Mucosa of gallbladder (tissue), 1 donor: ENCODE measurements at regions not wholly inside any gene's neighbourhood (a gene's known extent, or its start where the extent isn't known, plus 50 kb on each side); places are given as distances from the start of the nearest gene placed in this dataset.

Source experiments
- DNase-seq: peaks from one replicate; pipeline ENCODE4 v3.0.0-alpha.2; 2020; ENCODE audit warnings: low spot score
- donor health status: DM: no; HTN: no; CAD: no.

GRCh38 chr5:167307042-167307441 lies 984.4 kb upstream of the WWC1 start:
- no peak for DNase-seq

DNA sequence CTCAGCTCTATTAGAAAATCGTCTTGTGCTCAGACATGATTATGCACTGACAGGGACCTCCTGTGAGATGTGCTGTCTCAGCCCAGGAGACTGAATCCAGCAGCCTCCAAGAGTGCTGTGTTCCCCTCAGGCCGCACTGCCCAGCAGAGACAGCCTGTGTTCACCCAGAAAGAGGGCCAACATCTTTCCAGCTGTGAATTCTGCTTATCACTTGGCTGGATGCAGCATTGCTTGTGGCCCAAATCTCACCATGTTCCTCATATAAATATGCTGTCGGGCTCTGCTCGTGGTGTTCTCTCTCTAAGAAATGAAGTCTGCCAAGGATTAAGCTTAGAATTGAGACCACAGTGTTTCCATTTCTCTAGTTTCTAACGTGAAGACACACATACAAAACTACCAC lies 983.0 kb upstream of the WWC1 start:
- no peak for DNase-seq

- DNase-seq = no peak
These were observed 981.4 kb upstream of the WWC1 start for GRCh38 chr5:167309941-167310517.

- DNase-seq = no peak
These were observed 980.1 kb upstream of the WWC1 start for GRCh38 chr5:167311340-167311739.

DNA sequence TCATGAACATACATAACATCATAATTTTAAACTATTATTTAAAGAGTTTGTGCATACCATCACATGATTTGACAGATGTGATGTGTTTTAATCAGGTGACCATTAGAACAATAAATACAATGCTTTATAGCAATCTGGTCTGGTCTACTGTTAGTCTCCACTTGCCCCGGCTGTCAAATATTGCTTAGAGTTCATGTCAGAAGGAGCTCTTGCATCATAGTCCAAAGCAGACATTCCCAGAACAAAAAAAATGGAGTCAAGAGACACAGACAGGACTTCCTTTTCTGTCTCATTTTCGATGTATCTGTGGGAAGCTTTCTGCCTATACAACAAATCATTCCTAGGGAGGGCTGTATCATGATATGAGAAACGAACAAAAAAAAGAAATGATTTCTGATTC lies 979.2 kb upstream of the WWC1 start:
- no peak for DNase-seq

GRCh38 chr5:167315762-167316161 lies 975.7 kb upstream of the WWC1 start:
- DNase-seq = no peak

DNA sequence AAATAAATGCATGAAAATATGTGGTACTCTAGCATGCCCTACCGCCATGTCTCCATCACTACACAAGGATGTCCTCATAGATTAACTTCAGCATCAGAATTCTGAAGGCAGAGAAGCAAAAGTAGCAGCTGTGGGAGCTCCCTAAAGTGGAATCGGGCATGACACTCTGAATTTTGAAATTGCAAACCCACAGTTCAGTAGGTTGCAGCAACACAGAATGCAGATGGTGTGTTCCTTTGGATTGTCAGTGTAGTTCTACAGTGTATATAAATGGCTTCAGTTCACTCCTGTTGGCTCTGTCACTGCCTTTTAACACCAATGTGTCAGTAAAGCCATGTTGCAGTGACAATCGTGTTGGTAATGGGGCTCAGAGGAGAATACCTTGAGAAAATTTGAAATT lies 973.6 kb upstream of the WWC1 start:
- no peak for DNase-seq

DNA sequence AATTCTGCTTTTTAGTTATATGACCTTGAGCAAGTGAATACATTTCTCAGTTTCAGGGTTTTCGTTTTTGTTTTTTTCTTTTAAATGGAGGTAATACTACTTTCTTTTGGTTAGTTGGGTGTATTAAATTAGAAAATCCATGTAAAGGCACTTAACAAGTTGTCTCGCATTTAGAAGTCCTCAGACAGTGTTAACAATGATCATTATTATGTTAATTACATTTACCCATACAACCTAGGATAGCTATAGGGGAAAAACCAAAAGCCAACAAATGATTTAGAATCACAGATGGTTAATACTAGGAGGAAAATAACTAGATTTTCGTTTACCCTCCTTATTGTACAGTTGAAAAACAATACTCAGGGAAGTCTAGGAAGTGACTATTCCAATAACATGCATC lies 972.2 kb upstream of the WWC1 start:
- DNase-seq = no peak

DNA sequence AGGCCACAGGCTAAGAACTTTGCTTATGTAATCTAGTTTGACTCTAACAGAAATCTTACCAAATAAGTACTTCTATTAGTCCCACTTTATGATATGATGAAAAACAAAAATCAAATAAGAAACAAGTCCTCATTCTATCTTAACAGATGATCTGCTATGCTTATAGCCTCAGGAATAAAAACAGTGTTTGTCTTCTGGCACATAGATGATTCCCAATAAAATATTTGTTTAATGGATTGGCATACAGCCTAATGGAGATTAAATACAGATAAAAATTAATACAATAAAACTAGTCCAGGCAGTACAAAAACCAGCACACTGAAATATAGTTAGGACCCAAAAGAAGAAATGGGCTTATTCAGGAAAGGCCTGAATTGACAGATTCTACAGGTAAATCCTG lies 971.4 kb upstream of the WWC1 start:
- no peak for DNase-seq

- no peak for DNase-seq
These were observed 959.1 kb upstream of the WWC1 start for GRCh38 chr5:167332309-167332708.

- DNase-seq = no peak
These were observed 955.3 kb upstream of the WWC1 start for GRCh38 chr5:167336161-167336560.

- no peak for DNase-seq
These were observed 952.2 kb upstream of the WWC1 start for GRCh38 chr5:167339205-167339604.

GRCh38 chr5:167346461-167346860 lies 945.0 kb upstream of the WWC1 start:
- DNase-seq = no peak

GRCh38 chr5:167348251-167348926 lies 943.1 kb upstream of the WWC1 start:
- DNase-seq = no peak

DNA sequence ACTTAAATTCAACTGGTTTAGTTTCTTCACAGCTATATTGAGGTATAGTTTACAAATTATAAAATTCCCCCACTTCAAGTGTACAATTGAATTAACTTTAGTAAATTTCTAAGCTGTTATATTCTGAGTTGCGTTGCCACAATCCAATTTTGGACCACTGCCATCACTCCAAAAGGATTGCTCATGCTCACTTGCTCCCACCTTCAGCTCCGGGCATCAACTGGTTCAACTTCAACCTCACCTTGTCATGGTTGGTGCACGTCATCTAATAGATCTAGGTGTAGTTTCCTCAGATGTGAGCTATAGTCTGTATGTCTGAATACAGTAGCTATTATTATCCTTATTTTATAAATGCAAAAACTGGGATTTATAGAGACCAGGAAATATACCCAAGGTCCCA lies 942.5 kb upstream of the WWC1 start:
- DNase-seq = no peak

DNA sequence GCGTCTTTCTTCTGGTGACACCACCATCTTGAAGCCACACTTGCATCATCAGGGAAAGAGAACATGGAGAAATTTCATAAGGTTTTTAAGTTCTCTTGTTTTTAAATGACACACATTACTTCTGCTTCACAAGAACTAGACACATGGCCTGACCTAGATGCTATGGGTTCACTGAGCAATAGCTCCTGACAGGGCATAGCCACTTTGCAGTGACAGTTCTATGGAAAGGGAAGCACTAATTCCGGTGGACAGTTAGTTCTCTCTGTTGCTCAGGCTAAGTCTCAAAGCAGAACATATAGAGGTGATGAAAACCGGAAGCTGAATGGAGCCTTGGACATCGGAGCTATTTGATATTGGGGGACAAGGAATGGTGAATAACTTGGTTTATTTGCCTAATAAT lies 940.1 kb upstream of the WWC1 start:
- DNase-seq = no peak

- no peak for DNase-seq
These were observed 938.6 kb upstream of the WWC1 start for GRCh38 chr5:167352801-167353200.

DNA sequence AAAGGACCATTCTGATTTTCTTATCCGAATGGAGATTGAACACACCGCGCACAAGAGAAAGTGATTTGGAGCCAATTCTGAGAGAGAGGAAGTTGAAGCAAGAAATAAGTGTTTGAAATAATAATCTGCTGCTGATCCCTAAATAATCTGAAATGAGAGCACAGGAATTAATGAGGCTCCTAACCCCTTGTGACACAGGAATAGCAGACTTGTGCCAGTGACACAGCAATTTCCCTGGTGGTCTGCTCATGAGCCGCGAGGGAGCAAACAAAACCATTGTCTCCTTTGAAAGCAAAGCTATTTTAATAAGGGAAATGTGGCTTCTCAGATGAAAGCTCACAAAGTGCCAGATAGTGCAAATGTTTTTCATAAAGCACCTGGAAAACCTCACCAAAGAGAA lies 936.1 kb upstream of the WWC1 start:
- no peak for DNase-seq

DNA sequence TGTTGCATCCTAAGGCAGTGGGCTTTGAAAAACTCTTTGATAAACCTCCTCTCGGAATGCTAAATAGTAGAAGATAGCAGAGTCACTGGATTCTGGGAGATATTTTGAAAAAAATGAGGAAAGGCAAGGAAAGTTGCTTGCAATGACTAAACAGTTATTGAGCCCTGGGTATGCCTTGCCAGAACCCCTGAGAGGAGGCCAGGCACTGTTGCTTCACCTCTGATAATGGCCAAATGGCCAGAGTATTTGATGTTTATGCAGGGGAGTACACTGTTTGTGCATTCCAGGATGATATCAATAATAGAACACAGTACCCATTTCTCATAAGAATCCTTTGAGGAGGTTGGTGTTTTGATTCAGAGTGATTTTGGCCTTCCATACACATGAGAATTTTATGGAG lies 935.1 kb upstream of the WWC1 start:
- DNase-seq = no peak

DNA sequence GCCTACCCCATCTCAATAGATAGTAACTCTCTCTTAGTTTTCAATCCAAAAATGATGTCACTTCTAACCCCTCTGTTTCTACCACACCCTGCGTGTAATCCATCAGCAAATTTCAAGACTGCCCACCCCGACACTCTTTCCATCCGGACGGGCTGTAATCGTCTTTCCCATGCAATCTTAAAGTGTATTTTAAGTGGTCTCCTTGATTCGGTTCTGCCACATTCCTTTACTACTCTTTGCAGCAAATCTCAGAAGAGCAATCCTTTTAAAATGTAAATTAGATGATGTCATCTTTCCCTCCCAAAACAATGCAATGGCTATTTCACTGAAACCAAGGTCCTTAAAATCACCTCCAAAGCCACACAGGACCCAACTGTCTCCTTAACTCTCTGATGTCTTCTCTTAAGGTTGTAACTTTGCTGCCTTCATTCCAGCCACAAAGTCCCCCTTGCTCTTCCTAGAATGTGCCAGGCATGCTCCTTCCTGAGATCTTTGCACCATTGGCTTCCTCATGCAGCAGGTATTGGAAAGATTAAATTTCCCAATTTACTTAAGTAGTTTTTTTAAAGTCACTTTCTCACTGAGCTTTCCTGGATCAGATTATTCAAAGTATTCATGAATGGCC lies 932.5 kb upstream of the WWC1 start:
- DNase-seq = no peak

GRCh38 chr5:167361795-167362194 lies 929.6 kb upstream of the WWC1 start:
- DNase-seq = no peak

DNA sequence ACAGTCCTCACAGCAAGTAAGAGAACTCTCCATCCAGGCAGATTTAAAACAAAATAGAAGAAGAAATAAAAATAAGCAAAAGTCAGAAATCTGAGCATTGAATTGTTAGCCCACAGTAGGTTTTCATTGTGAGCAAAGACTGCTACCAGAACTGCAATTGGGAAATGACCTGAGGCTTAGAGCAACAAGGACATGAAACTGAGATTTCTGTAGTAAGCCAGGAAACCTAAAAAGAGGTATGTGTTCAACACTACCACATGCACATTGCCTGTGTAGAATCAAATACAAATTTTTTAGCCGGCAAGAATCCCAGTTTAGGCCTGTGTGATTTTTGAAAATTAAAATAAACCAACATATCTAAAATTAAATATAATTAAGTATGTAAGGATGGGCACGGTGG lies 928.4 kb upstream of the WWC1 start:
- DNase-seq = no peak

- DNase-seq = no peak
These were observed 916.3 kb upstream of the WWC1 start for GRCh38 chr5:167375125-167375524.
